CD4-positive, alpha-beta T cell (primary cell): ENCODE measurements at regions not wholly inside any gene's neighbourhood (a gene's known extent, or its start where the extent isn't known, plus 50 kb on each side); places are given as distances from the start of the nearest gene placed in this dataset.

Experiments used
- ATAC-seq: fragments of 200-7000 bp; cut with Tn5 transposase; one replicate; pipeline ENCODE4 v1.10.0; 2022; ENCODE audit warnings: mild to moderate bottlenecking; ENCODE audit not compliant: poor library complexity
- CTCF ChIA-PET: fragments of 350-600 bp; sonication (Branson Sonifier 250); formaldehyde crosslinking; loops from one replicate; lab custom pipeline; 2021; ENCODE audit warnings: antibody characterized with exemption, inconsistent platforms; lab: Charles Lee
- POLR2A ChIA-PET: fragments of 350-600 bp; sonication (Branson Sonifier 250); formaldehyde crosslinking; loops from one replicate; lab custom pipeline; 2021; ENCODE audit warnings: antibody characterized with exemption, inconsistent platforms; lab: Charles Lee
- DNase-seq, 14 experiments: peaks; one replicate each; pipeline ENCODE4 v3.0.0-alpha.2; 2013 to 2020; ENCODE audit warnings: mixed read lengths in 2 of 14
- H3K27ac ChIP-seq, 2 donors: one replicate each; pipeline versions ENCODE4 v1.5.1 to v1.7.0; 2013; ENCODE audit warnings: low read length in 2 of 2, low read depth in 1 of 2, mild to moderate bottlenecking in 1 of 2
- H3K27me3 ChIP-seq, 2 experiments: 1 replicate in 1 of 2; 2 replicates in 1 of 2; pipeline versions ENCODE4 v1.6.1 to v1.7.0; 2013; ENCODE audit warnings: low read length in 2 of 2, control low read depth in 1 of 2, mild to moderate bottlenecking in 1 of 2, moderate library complexity in 1 of 2; ENCODE audit not compliant: insufficient read depth in 2 of 2, control insufficient read depth in 1 of 2
- H3K36me3 ChIP-seq: one replicate; pipeline ENCODE4 v1.6.1; 2013; ENCODE audit warnings: low read length, control low read depth; ENCODE audit not compliant: insufficient read depth
- H3K4me1 ChIP-seq: one replicate; pipeline ENCODE4 v1.6.1; 2013; ENCODE audit warnings: low read length, control low read depth; ENCODE audit not compliant: insufficient read depth
- H3K4me3 ChIP-seq: one replicate; pipeline ENCODE4 v1.5.1; 2013; ENCODE audit warnings: mild to moderate bottlenecking, low read length, moderate library complexity
- H3K9me3 ChIP-seq, 2 experiments: 1 replicate in 1 of 2; 2 replicates in 1 of 2; pipeline versions ENCODE4 v1.6.1 to v1.7.0; 2013; ENCODE audit warnings: low read length in 2 of 2, mild to moderate bottlenecking in 2 of 2, control low read depth in 1 of 2, moderate library complexity in 1 of 2; ENCODE audit not compliant: control insufficient read depth in 1 of 2, insufficient read depth in 1 of 2
- H3K27ac Mint-ChIP-seq: one replicate; pipeline ENCODE4 v1.8.0; 2020; ENCODE audit warnings: mixed read lengths
- H3K27me3 Mint-ChIP-seq: one replicate; pipeline ENCODE4 v1.8.0; 2021; ENCODE audit warnings: mixed read lengths
- H3K36me3 Mint-ChIP-seq: one replicate; pipeline ENCODE4 v1.8.0; 2021; ENCODE audit warnings: low read depth, mixed read lengths
- H3K4me1 Mint-ChIP-seq: one replicate; pipeline ENCODE4 v1.8.0; 2021; ENCODE audit warnings: low read depth, mixed read lengths
- H3K4me3 Mint-ChIP-seq: one replicate; pipeline ENCODE4 v1.8.0; 2020; ENCODE audit warnings: mild to moderate bottlenecking, mixed read lengths
- H3K9me3 Mint-ChIP-seq: one replicate; pipeline ENCODE4 v1.8.0; 2020; ENCODE audit warnings: mixed read lengths
- CTCF ChIP-seq: fragments of 200-600 bp; IDR thresholded peaks from one replicate; pipeline ENCODE4 v1.8.0; 2022; ENCODE audit warnings: antibody characterized with exemption, mild to moderate bottlenecking
- intact Hi-C, 2 experiments: fragments of 100-400 bp; cut with DNase I in 1 of 2; cut with micrococcal nuclease in 1 of 2; formaldehyde crosslinking; loops; one replicate each; pipeline versions ENCODE4 v1.15.1 to v1.9.0; 2023 to 2025; cut with DNase I, micrococcal nuclease

- no peak overlapping the region for H3K27ac ChIP-seq
- H3K4me3 Mint-ChIP-seq, result no peak overlapping the region
- H3K36me3 ChIP-seq, result no peaks in the 10 kb centered on the region
- intact Hi-C loops, result no loop called here
- H3K27me3 ChIP-seq, result no peaks in the 10 kb centered on the region
- no peak for DNase-seq
- ATAC-seq, result no peak
- CTCF ChIA-PET, result no interaction called here
- no peaks in the 10 kb centered on the region for H3K36me3 Mint-ChIP-seq
- no peak overlapping the region for H3K27ac Mint-ChIP-seq
- no peak for TF ChIP-seq CTCF
- H3K4me1 ChIP-seq, result no peaks in the 10 kb centered on the region
- H3K27me3 Mint-ChIP-seq, result no peaks in the 10 kb centered on the region
- POLR2A ChIA-PET, result no interaction called here
- no peaks in the 10 kb centered on the region for H3K4me1 Mint-ChIP-seq
- H3K4me3 ChIP-seq, result no peak overlapping the region
- no peaks in the 10 kb centered on the region for H3K9me3 Mint-ChIP-seq
- peaks cover 0 to 4% of the 10 kb centered on the region in 2 experiments for H3K9me3 ChIP-seq
Observed at GRCh38 chr9:82109626-82110025, 121.1 kb downstream of the SPATA31D1 start.

GRCh38 chr9:82110881-82111280 is 122.3 kb downstream of the SPATA31D1 start:
- no peak overlapping the region for H3K27ac ChIP-seq
- CTCF ChIA-PET, result no interaction called here
- DNase-seq, result no peak

GRCh38 chr9:82115331-82115730 is 126.8 kb downstream of the SPATA31D1 start:
- CTCF ChIA-PET, result no interaction called here
- no peaks in the 10 kb centered on the region for H3K36me3 ChIP-seq
- Mint-ChIP-seq H3K4me1 (no peaks in the 10 kb centered on the region), H3K4me3 (no peak overlapping the region), H3K27ac (no peak overlapping the region), H3K36me3 (no peaks in the 10 kb centered on the region), H3K9me3 (no peaks in the 10 kb centered on the region), H3K27me3 (no peaks in the 10 kb centered on the region)
- TF ChIP-seq CTCF, result no peak
- no peak overlapping the region for H3K4me3 ChIP-seq
- no peaks in the 10 kb centered on the region for H3K27me3 ChIP-seq
- no peak overlapping the region for H3K27ac ChIP-seq
- H3K4me1 ChIP-seq, result no peaks in the 10 kb centered on the region
- ATAC-seq (no peak), DNase-seq (no peak)
- POLR2A ChIA-PET, result no interaction called here
- no peaks in the 10 kb centered on the region for H3K9me3 ChIP-seq
- intact Hi-C loops, result no loop called here

More at GRCh38 chr9:82110881-82111280, 122.3 kb downstream of the SPATA31D1 start:
- ATAC-seq, result no peak
- POLR2A ChIA-PET, result no interaction called here
- H3K27me3 ChIP-seq, result no peaks in the 10 kb centered on the region
- no peaks in the 10 kb centered on the region for H3K9me3 ChIP-seq
- H3K27me3 Mint-ChIP-seq, result no peaks in the 10 kb centered on the region
- no peak overlapping the region for H3K27ac Mint-ChIP-seq
- no peak for TF ChIP-seq CTCF
- intact Hi-C loops, result no loop called here
- no peaks in the 10 kb centered on the region for H3K36me3 ChIP-seq
- H3K4me1 Mint-ChIP-seq, result no peaks in the 10 kb centered on the region
- no peaks in the 10 kb centered on the region for H3K36me3 Mint-ChIP-seq
- H3K9me3 Mint-ChIP-seq, result no peaks in the 10 kb centered on the region
- H3K4me1 ChIP-seq, result no peaks in the 10 kb centered on the region
- no peak overlapping the region for H3K4me3 ChIP-seq
- no peak overlapping the region for H3K4me3 Mint-ChIP-seq
